Hematopoietic multipotent progenitor cell treated with erythropoietin and hydrocortisone succinate and interleukin-3 and kit ligand, for 6 days (in vitro differentiated cells): ENCODE measurements at regions not wholly inside any gene's neighbourhood (a gene's known extent, or its start where the extent isn't known, plus 50 kb on each side); places are given as distances from the start of the nearest gene placed in this dataset.
"Not testable (repeated sequence)": the region's sequence is repeated elsewhere in the genome, so short reads cannot be mapped to it uniquely, and the experiment has no call there.

ENCODE experiments used
- DNase-seq: peaks from one replicate; pipeline ENCODE4 v3.0.0-alpha.2; 2015

DNA sequence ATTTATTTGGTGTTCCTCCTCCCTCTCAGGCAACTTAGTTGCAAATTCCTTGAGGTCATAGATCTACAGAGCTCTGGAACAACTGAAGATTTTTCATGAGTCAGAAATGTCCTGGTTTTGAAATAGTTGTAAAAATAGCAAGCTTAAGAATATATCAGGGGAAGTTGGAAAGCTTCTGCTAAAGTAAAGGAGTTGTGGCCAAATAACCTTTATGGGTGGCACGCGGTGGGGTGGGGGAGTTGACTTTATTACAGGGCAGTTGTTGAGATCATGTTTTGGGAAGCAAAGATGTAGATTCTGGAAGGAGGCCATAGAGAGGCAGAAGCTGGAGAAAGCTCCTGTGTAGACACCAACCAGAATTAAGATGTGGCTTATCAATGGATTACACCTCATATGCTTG is 326.0 kb upstream of the MTPN start:
- DNase-seq, result no peak

DNA sequence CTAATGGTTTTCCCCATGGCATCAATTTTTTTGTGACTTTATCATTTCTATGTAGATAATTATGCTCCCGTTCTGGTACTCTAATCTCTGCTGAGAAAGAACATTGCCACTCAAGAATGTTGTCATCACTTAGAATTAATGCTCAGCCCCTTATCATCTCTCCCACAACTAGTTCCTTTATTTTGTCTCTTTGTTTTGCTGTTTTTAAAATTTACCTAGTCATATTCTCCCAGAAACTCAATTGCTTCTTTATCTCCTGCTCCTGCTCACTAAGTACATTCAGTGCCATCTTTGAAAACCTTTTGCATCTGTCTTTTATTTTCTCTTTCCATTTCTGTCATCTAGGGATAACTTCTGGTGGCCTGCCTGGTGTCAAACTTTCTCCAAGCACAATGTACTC is 324.9 kb upstream of the MTPN start:
- DNase-seq, result no peak

DNA sequence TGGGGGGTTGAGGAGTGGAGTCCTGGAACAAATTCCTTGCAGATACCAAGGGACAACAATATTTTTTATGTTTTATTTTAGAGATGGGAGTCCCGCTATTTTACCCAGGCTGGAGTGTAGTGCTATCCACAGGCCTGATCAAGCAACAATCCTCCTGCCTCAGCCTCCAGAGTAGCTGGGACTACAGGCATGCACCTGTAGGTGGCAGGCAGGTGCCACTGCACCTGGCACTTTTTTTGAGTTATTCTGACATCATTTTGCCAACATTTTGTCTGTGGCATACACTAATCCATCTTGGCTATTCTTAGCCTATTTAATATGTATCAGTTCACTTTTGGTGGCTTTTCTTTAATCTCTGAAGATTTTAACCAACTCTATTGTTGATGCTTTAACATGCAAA is 317.8 kb upstream of the MTPN start:
- no peak for DNase-seq

DNA sequence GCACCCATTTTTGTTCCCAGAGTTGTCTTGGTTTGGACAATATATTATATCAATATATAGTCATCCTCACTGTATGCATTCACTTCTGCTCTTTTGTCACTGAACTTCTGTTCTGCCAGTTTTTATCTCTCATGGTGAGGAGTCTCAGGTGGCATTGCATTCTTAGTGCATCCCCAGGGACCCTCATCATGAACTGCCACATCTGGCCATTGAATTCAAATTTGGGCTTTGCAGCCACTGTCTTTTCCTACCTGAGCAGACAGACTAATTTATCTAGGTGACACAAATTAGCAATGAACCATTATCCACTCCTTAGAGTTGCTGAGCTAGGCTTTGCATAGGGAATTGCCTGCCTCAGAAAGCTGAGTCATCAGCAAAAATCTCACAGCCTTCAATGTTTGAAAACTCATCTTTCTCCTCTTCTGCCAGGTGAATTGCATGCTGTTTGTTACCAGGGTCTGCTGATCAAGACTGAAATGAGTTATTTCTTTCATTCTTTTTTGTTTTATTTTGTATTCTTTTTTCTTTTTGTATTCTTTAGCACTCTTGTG is 316.8 kb upstream of the MTPN start:
- no peak for DNase-seq

DNA sequence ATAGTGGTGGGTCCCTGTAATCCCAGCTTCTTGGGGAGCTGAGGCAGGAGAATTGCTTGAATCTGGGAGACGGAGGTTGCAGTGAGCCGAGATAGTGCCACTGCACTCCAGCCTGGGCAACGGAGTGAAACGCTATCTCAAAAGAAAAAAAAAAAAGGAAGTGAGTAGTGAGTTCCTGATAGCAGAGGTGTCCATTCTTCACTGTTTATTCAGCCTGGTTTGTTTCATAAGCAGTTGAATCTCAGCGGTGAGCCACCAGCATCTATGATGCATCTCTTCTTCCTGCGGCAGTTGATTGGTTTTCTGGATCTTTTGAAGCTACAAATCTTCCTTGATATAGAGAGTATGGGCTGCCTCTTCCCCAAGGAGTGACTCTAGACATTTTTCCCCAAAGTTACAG is 316.1 kb upstream of the MTPN start:
- no peak for DNase-seq

DNA sequence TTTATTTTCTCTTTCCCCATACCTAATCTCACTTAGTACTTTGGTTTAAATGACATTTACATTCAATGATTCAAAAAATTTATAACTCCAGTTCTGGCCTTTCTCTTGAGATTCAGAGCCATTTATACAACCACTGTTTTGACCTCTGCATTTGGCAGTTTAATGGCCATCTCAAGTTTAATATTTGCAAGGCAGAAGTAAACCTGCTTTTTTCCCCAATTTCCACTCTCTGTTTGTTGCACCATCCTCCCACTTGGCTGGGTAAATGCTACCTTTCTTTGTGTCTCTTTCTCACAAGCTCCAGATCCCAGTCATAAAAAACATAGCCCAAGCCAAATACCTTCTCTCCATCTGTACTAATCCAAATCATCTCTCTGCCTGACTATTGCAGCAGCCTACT is 315.2 kb upstream of the MTPN start:
- DNase-seq, result no peak

DNA sequence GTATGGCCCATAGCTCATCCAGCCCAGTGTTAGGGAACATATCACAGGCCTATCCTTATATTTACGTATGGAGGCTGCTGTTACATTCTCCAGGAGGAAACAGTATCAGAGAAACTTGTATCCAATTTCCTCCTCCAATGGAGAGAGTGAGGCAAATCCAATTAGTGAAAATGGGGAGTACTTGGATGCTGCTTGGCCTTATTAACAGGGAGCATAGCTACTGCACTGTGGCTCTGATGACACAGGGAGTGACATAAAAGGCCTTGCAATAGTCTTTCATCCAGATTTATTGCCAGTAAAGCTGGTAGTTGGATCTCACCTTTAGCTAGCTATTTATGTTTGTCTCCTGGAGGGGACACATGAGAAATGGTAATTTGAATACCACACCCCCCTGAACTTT is 313.2 kb upstream of the MTPN start:
- no peak for DNase-seq

DNA sequence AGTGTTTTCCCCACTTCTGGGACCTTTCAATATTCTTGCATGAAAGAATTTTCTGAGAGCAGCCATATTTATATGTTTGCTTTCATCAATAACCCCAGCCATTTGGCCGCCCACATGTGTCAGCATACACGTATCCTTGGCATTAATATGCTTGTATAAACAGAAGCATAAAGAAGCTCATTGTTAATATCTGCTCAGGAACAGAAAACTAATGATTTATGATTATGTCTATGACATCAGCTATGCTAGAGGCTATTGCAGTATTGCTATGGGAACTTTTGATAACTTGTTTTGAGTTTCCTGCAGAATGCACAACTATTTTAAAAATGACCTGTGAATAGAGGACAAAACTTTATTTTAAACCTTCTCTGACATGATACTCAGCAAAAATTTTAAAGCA is 300.9 kb upstream of the MTPN start:
- DNase-seq, result no peak

DNA sequence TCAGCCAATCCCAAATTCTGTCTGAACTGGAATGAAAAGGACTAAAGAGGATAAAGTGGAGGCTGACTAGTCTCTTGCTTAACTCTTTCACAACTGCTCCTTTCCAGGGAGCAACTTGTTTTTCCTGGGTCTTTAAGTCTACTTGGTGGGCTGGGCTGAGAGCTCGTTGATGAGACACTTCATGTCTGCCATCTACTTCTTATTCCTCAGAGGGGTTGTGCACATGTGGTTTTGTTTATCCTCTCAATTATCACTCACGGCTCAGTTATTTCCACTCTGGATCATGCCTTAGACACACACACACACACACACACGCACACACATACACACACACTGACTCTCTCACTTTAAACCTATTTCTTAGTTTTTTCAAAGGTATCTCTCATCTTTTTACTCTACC is 298.6 kb upstream of the MTPN start:
- no peak for DNase-seq

DNA sequence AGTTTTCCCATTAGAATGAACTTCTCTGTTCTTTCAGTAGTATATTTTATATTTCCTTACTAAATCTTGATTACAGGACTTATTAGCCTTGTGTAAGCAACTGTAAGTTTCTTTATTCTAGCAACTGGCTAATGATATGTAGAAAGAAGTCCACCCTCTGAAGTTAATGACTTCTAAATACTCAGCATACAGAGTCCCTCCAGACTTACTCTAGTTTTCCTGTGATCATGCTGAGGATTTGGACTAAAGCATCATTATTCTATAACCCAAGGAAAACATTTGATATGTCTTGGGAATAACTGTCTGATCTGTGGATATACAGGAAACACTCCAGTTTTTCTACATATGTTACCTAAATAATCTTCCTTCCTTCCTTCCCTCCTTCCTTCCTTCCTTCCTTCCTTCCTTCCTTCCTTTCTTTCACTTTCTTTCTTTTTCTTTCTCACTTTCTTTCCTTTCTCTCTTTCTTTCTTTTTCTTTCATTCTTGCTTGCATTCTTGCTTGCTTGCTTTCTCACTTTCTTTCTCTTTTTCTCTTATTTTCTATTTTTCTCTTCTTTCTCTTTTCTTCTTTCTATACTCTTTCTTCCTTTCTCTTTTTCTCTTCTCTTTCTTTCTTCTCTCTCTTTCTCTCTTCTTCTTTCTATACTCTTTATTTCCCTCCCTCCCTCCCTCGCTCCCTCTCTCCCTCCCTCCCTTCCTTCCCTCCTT is 297.6 kb upstream of the MTPN start:
- no peak for DNase-seq

DNA sequence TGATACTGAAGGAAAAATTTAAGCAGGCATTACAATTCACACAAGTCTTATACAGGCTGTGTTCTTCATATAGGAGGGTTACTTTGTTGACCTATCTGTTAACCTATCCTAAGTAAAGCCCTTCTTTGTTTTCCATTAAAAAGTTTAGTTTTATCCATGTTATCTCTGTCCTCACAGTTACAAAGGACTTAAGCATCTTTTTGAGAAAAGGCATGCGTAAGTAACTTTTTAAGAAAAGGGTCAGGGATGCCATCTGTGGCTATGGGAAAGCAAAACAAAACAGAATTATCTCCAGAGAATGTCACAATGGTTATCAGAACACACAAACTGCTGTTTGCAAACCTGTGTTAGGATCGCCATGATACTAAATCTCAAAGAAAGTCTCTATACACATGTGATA is 295.8 kb upstream of the MTPN start:
- DNase-seq, result no peak

DNA sequence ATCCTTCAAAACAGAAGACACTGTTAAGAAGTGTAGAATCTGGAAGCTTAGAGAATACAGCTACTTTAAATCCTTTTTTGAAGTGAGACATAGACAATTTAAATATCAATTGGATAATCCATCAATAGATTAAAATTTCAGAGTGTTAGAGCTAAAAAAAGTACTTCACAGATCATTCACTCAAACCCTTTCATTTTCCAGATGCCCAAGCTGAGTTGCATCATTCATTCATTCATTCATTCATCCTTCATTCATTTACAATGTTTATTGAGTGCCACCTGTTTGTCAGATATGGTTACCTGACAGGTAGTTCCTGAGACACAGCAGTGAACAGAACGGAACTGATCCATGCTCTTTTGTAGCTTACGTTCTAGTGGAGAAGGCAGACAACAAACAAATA is 290.7 kb upstream of the MTPN start:
- DNase-seq, result no peak

DNA sequence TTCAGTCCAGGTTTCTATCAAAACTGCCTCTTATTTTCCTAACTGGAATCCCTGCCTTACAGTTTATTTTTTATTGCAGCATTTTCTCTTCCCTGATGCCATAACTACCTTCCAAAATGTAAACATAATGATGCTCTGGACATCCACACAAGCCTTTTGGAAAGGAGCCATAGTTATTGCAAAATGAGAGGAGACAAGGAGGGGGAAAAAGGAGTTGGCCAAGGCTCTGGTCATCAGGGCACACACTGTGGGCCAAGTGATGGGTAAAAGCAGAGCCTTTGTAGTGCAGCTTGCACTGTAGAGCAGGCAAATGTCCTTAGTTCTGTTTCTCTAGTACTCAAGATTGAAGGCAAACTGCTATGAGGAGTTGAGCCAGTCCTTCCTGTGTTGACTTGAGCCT is 289.3 kb upstream of the MTPN start:
- no peak for DNase-seq

DNA sequence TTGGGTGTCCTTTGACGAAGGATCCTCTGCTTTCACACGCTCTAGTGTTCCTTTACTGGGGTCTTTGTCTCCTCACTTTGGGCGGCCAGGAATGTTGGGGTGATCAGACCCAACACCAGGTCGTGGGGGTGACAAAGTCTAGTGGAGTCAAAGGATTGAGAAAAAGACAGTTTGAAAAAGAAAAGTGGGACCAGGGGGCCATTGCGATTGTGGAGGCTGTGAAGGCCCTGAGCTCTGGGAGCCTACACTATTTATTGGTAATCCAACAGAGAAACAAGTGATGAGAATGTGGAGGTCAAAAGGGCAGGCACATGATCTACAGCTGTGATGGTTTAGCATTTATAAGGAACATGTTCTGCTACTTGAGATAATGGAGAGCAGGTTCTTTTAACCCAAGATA is 287.1 kb upstream of the MTPN start:
- DNase-seq, result not testable (repeated sequence)

DNA sequence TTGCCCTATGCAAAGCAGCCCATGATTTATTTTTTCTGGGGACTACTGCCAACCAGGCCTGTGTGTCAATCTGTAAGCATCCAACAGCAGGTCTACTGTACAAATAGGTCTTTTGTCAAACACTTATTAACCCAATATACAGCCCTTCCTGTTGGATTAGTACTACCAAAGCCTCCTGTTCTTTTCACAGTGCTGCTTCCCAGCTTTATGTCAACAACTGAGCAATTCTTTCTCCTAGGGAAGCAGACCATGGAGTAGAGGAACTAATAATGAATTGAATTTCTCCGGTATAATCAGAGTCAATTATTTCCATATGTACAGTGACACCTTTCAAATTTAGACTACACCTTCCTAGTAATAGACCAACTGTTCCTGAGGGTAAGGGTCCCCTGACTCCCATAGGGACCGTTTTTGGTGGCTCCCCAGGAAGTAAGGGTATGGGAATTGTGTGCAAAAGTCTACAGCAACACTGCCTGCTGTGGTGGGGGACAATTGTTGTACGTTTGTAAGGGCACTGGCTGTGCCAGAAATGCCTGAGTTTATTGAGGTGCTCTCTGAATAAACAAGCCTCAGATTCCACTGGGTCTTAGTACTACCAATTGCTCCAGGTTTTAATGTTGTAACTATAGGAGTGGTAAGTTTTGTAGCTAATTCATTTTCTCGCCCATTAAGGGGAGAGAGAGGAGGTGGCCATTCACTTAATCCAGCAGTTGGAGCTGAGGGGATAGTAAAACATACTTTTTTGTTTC is 286.1 kb upstream of the MTPN start:
- not testable (repeated sequence) for DNase-seq

DNA sequence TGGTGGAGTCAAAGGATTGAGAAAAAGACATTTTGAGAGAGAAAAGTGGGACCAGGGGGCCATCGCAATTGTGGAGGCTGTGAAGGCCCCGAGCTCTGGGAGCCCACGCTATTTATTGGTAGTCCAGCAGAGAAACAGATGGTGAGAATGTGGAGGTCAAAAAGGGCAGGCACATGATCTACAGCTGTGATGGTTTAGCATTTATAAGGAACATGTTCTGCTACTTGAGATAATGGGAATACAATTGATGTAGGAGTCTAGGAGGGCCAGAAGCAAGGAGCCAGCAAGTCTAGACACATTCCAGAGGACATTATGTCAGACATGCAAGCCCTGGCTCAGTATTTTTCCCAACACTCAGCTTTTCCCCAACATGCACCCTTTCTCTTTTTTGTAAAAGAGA is 283.4 kb upstream of the MTPN start:
- not testable (repeated sequence) for DNase-seq

DNA sequence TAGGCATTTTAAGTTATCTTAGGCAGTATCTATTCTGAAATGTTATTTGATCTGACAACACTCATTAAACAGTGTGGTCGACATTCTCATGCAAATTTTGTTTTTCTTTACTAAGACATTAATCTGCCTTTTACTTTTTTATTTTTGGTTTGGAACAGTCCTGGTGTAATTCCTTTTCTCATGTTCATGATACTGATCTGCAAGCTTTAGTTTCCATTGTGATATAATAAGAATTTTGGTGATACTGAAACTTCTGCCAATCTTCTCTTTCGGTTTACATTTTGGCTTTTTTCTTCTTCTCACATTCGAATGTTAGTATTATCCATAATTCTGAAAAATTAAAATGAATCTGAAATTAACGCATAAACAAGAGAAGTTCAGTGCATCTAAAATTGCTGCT is 281.9 kb upstream of the MTPN start:
- no peak for DNase-seq

DNA sequence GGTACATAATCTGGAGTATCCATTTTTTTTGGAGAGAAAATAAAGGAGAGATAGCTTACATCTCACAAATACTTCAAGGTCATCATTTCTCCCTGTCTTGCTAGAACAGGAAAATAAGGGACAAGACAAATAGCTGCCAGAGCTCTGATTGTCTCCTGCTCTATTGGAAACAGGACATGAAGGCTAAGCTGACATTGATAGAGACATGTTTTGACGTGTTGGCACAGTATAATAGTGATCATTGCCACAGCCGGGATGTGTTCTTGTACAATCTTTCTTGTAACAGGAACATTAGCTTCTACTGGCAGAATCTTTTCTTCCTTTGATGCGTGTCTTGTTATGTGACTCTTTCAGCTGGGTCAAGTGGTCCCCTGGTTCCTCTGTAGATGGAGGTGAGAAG is 279.3 kb upstream of the MTPN start:
- no peak for DNase-seq

DNA sequence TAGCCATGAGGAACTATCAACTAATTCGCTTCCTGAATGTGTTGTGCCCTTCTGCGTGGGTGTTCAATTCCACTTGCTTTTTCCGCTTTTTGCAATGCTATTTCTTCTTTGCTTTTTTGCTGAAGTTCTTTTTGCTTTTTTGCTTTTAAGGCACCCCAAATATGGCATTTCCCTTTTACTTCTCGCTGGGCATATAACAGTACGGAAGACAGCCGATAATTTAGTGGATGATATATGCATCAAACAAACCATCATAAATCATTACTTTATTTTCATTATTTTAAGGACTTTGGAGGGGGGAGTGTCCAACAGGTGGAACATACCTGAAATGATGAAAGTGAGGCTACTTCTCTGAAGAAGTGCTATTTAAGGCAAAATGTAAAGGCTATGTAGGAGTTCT is 277.0 kb upstream of the MTPN start:
- no peak for DNase-seq

DNA sequence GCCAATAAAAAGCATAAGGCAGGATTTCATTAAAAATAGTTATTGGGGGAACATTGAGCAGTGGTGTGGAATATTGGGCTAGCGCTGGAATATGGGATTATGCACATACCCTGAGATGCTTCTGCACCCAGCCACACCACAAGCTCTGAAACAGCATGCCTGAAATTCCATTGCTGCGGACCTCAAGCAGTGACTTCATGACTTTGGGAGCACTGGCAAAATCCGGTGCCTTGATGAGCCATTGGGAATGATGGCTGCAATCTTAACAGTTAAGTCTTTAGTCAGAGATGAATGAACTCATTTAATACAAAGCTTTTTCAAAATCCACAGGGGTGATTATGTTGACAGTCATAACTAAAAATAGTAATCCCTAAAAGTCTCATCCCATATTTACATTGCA is 274.7 kb upstream of the MTPN start:
- no peak for DNase-seq

DNA sequence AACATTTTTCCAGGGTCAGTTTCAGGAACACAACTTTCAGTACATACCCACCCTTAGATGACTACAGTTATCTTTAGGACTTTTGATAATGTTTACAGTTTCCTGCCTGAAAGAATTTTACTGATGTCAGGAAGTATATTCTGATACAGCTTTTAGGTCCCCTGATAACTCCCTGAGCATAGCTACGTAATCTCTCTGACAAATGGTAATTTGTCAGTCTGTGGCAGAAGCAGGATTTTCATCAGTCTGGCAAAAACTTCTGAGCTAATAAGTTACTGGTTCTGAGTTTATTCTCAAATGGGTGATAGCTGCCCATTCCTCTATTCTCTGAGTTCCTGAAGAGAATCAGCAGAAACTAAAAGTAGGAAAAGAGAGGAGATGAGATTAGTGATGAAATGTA is 270.1 kb upstream of the MTPN start:
- no peak for DNase-seq

DNA sequence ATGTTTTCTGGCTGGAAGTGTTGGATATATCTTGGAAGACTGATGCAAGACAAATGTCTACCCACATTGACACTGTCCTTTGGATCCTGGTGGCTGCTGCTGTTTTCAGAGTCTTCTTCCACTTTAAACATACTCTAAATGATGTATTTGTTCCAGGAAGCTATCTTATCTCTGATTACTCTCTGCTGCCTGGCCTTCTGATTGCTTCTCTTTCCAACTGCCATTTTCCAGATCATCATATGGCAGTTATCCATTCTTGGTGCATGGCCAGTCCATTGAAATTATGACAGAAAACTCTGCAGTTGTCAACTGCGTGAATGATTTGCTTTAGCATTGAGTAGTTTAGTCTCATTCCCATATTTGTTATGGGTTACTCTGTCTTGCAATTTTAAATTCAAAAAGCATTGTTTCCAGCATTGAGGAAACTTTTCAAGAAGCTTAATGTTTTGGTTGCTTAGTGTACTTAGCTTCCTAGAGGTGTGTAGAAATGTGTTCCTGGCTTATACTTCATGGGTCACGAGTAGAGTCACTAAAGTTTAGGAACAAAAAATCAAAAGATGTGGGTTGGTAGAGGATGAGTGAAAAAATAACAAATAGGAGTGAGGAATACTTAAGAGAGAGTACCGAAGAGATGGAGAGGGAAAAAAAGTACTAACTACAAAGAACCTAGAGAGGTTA is 268.3 kb upstream of the MTPN start:
- peak; percentile 1 for DNase-seq

DNA sequence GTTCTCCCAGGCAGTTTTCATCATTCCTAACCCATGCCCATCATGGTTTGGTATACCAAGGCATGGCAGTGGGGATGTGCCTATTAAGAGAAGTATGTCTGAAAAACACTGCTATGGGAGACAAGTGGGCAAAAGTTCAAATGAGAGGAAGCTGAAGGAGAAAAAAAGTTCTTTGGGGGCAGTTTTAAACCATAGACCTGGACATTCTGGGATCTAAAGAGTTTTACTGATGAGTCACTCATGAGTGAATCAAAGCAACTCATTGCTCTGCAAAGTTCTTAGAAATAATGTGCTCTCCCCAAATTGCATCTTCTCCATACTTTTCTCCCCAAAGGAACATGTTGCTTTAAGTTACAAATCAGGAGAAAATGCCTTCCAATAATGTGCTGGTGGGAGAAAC is 256.9 kb upstream of the MTPN start:
- no peak for DNase-seq

DNA sequence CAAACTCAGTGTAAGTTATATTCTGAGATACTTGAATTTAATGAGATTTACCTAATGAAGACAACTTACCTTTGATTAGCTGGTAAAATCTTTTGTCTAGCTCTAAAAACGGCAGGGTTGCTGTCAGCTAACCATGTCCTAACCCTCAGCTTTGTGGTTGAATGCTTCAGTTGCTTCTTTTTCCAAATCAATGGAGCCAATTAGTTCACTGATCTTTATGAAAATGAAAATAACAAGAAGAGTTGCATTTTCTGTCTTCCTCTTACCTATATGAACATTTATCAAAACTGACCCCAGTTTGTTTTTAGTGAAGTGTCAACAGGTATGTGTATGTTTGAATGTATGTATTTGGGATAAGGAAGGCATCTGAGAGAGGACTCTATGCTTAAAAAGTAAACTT is 253.1 kb upstream of the MTPN start:
- no peak for DNase-seq
